HepG2 (cell line): ENCODE measurements at regions not wholly inside any gene's neighbourhood (a gene's known extent, or its start where the extent isn't known, plus 50 kb on each side); places are given as distances from the start of the nearest gene placed in this dataset.
A peak's percentile ranks its signal among the peaks of the same experiment; 100 is the strongest.

ENCODE experiments used
- CREM ChIP-seq, 2 experiments: sonication (generic) in 1 of 2; formaldehyde crosslinking in 1 of 2; IDR thresholded peaks; 2 replicates each; pipeline versions ENCODE4 v1.4.0 to v1.6.1; 2016 to 2020; ENCODE audit warnings: antibody characterized with exemption in 1 of 2, mild to moderate bottlenecking in 1 of 2, missing genetic modification reagents in 1 of 2
- GATAD2A ChIP-seq: IDR thresholded peaks from 2 replicates; pipeline ENCODE4 v1.6.1; 2016
- HMG20A ChIP-seq: IDR thresholded peaks from 2 replicates; pipeline ENCODE4 v1.6.1; 2016; ENCODE audit warnings: borderline replicate concordance
- MIXL1 ChIP-seq: IDR thresholded peaks from 2 replicates; pipeline ENCODE4 v1.6.1; 2016
- RFX5 ChIP-seq: IDR thresholded peaks from 2 replicates; pipeline ENCODE4 v1.6.1; 2011; ENCODE audit warnings: low read depth, low read length, improper control_type of control experiment
- SOX13 ChIP-seq, 3 experiments: fragments of 450-650 bp in 1 of 3; sonication (generic) in 1 of 3; formaldehyde crosslinking in 1 of 3; IDR thresholded peaks in 2 of 3; conservative IDR thresholded peaks in 1 of 3; 2 replicates each; pipeline versions ENCODE4 v1.5.0 to v1.6.1; 2016 to 2020; ENCODE audit warnings: antibody characterized with exemption in 1 of 3, mild to moderate bottlenecking in 1 of 3, missing compliant biosample characterization in 1 of 3, missing genetic modification reagents in 1 of 3, moderate library complexity in 1 of 3
- STAT5B ChIP-seq: sonication (generic); formaldehyde crosslinking; IDR thresholded peaks from 2 replicates; pipeline ENCODE4 v1.4.0; 2020; ENCODE audit warnings: missing genetic modification reagents
- ZNF547 ChIP-seq: sonication (generic); formaldehyde crosslinking; IDR thresholded peaks from 2 replicates; pipeline ENCODE4 v1.5.1; 2020; ENCODE audit warnings: mild to moderate bottlenecking, missing genetic modification reagents
- TF ChIP-seq, protein P1 (sequence below), 2 experiments: sonication (generic) in 1 of 2; formaldehyde crosslinking in 1 of 2; IDR thresholded peaks; 2 replicates each; pipeline versions ENCODE4 v1.4.0 to v1.6.1; 2016 to 2020; ENCODE audit warnings: borderline replicate concordance in 1 of 2, low read depth in 1 of 2, mild to moderate bottlenecking in 1 of 2, missing genetic modification reagents in 1 of 2
- TF ChIP-seq, protein P2 (sequence below): sonication (generic); formaldehyde crosslinking; IDR thresholded peaks from 2 replicates; pipeline ENCODE4 v1.5.0; 2020; ENCODE audit warnings: missing genetic modification reagents, mild to moderate bottlenecking, borderline replicate concordance
- TF ChIP-seq, protein P3 (sequence below): sonication (generic); formaldehyde crosslinking; conservative IDR thresholded peaks from 2 replicates; pipeline ENCODE4 v1.4.0; 2020; ENCODE audit warnings: mild to moderate bottlenecking, missing genetic modification reagents, moderate library complexity
- TF ChIP-seq, protein P4 (sequence below): IDR thresholded peaks from 2 replicates; pipeline ENCODE4 v1.4.0; 2020; ENCODE audit warnings: mild to moderate bottlenecking, missing genetic modification reagents
- TF ChIP-seq, protein P5 (sequence below): sonication (generic); formaldehyde crosslinking; IDR thresholded peaks from 2 replicates; pipeline ENCODE4 v1.5.0; 2020; ENCODE audit warnings: missing genetic modification reagents
- TF ChIP-seq, protein P6 (sequence below): sonication (generic); formaldehyde crosslinking; IDR thresholded peaks from 2 replicates; pipeline ENCODE4 v1.9.0; 2022; ENCODE audit warnings: missing genetic modification reagents, mild to moderate bottlenecking, borderline replicate concordance

DNA sequence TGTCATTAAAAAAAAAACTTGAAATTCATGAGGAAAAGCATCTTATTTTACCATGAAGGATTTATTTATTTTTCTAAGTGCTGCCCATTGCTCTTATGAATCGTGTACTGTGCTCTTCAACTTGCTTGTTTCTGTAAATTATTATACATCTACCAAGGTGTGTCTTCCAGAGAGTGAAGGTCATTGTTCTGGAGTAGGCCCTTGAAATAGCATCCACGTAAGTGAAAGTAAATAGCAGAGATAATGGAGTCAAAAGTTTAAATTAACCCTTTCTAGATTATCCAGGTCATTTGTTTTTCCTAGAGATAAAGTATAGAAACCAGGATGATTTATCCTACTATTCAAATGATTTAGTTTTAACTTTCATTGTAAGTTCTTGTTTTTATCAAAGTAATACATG, 473.1 kb downstream of the DIRAS2 start (continued):
- TF ChIP-seq, protein P1, sequence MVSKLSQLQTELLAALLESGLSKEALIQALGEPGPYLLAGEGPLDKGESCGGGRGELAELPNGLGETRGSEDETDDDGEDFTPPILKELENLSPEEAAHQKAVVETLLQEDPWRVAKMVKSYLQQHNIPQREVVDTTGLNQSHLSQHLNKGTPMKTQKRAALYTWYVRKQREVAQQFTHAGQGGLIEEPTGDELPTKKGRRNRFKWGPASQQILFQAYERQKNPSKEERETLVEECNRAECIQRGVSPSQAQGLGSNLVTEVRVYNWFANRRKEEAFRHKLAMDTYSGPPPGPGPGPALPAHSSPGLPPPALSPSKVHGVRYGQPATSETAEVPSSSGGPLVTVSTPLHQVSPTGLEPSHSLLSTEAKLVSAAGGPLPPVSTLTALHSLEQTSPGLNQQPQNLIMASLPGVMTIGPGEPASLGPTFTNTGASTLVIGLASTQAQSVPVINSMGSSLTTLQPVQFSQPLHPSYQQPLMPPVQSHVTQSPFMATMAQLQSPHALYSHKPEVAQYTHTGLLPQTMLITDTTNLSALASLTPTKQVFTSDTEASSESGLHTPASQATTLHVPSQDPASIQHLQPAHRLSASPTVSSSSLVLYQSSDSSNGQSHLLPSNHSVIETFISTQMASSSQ (IDR thresholded peaks at IDR 0.05; ENCODE audit: low read depth), result peak; percentile 77
- TF ChIP-seq, protein P1 (CRISPR knock-in tag; IDR thresholded peaks at IDR 0.05; ENCODE audit: borderline replicate concordance), result peak; percentile 64; the same call in 1 of the 2 replicates
- TF ChIP-seq STAT5B (CRISPR knock-in tag) (no peak), GATAD2A (CRISPR knock-in tag) (peak; percentile 60), MIXL1 (CRISPR knock-in tag) (peak; percentile 45; the same call in 1 of the 2 replicates), HMG20A (CRISPR knock-in tag) (no peak), CREM (IDR thresholded peaks at IDR 0.05) (peak; percentile 56; the same call in 1 of the 2 replicates), CREM (CRISPR knock-in tag; IDR thresholded peaks at IDR 0.05) (no peak), RFX5 (no peak), SOX13 (IDR thresholded peaks at IDR 0.05) (peak; percentile 49; the same call in 1 of the 2 replicates), SOX13 (CRISPR knock-in tag; conservative IDR thresholded peaks at IDR 0.05 in 1 of 2, IDR thresholded peaks at IDR 0.05 in 1 of 2) (peak in 1 of 2 experiments; percentile 87; a peak in 2 of 4 replicates), ZNF547 (CRISPR knock-in tag) (no peak)
- TF ChIP-seq, protein P2, sequence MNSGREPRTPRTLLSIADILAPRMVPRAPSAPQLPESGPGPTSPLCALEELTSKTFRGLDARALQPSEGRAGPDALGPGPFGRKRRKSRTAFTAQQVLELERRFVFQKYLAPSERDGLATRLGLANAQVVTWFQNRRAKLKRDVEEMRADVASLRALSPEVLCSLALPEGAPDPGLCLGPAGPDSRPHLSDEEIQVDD (CRISPR knock-in tag), result no peak
- TF ChIP-seq, protein P3, sequence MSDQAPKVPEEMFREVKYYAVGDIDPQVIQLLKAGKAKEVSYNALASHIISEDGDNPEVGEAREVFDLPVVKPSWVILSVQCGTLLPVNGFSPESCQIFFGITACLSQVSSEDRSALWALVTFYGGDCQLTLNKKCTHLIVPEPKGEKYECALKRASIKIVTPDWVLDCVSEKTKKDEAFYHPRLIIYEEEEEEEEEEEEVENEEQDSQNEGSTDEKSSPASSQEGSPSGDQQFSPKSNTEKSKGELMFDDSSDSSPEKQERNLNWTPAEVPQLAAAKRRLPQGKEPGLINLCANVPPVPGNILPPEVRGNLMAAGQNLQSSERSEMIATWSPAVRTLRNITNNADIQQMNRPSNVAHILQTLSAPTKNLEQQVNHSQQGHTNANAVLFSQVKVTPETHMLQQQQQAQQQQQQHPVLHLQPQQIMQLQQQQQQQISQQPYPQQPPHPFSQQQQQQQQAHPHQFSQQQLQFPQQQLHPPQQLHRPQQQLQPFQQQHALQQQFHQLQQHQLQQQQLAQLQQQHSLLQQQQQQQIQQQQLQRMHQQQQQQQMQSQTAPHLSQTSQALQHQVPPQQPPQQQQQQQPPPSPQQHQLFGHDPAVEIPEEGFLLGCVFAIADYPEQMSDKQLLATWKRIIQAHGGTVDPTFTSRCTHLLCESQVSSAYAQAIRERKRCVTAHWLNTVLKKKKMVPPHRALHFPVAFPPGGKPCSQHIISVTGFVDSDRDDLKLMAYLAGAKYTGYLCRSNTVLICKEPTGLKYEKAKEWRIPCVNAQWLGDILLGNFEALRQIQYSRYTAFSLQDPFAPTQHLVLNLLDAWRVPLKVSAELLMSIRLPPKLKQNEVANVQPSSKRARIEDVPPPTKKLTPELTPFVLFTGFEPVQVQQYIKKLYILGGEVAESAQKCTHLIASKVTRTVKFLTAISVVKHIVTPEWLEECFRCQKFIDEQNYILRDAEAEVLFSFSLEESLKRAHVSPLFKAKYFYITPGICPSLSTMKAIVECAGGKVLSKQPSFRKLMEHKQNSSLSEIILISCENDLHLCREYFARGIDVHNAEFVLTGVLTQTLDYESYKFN (CRISPR knock-in tag), result peak; percentile 59
- TF ChIP-seq, protein P4, sequence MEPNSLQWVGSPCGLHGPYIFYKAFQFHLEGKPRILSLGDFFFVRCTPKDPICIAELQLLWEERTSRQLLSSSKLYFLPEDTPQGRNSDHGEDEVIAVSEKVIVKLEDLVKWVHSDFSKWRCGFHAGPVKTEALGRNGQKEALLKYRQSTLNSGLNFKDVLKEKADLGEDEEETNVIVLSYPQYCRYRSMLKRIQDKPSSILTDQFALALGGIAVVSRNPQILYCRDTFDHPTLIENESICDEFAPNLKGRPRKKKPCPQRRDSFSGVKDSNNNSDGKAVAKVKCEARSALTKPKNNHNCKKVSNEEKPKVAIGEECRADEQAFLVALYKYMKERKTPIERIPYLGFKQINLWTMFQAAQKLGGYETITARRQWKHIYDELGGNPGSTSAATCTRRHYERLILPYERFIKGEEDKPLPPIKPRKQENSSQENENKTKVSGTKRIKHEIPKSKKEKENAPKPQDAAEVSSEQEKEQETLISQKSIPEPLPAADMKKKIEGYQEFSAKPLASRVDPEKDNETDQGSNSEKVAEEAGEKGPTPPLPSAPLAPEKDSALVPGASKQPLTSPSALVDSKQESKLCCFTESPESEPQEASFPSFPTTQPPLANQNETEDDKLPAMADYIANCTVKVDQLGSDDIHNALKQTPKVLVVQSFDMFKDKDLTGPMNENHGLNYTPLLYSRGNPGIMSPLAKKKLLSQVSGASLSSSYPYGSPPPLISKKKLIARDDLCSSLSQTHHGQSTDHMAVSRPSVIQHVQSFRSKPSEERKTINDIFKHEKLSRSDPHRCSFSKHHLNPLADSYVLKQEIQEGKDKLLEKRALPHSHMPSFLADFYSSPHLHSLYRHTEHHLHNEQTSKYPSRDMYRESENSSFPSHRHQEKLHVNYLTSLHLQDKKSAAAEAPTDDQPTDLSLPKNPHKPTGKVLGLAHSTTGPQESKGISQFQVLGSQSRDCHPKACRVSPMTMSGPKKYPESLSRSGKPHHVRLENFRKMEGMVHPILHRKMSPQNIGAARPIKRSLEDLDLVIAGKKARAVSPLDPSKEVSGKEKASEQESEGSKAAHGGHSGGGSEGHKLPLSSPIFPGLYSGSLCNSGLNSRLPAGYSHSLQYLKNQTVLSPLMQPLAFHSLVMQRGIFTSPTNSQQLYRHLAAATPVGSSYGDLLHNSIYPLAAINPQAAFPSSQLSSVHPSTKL (CRISPR knock-in tag), result peak; percentile 70
- TF ChIP-seq, protein P5, sequence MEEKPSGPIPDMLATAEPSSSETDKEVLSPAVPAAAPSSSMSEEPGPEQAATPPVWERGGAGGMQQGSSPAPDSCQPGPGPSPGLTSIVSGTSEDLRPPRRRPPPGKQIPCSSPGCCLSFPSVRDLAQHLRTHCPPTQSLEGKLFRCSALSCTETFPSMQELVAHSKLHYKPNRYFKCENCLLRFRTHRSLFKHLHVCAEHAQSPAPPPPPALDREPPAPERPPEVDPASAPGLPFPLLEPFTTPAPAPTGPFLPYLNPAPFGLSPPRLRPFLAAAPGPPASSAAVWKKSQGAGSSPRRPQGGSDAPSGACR (CRISPR knock-in tag), result no peak
- TF ChIP-seq, protein P6, sequence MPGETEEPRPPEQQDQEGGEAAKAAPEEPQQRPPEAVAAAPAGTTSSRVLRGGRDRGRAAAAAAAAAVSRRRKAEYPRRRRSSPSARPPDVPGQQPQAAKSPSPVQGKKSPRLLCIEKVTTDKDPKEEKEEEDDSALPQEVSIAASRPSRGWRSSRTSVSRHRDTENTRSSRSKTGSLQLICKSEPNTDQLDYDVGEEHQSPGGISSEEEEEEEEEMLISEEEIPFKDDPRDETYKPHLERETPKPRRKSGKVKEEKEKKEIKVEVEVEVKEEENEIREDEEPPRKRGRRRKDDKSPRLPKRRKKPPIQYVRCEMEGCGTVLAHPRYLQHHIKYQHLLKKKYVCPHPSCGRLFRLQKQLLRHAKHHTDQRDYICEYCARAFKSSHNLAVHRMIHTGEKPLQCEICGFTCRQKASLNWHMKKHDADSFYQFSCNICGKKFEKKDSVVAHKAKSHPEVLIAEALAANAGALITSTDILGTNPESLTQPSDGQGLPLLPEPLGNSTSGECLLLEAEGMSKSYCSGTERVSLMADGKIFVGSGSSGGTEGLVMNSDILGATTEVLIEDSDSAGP, result no peak
